ENCODE measurements at regions not wholly inside any gene's neighbourhood (a gene's known extent, or its start where the extent isn't known, plus 50 kb on each side); places are given as distances from the start of the nearest gene placed in this dataset.

- TF ChIP-seq CTCF (conservative IDR thresholded peaks at IDR 0.05; ENCODE audit: low read depth, low read length), result no peak
- TF ChIP-seq EZH2 (IDR thresholded peaks at IDR 0.05; ENCODE audit: borderline replicate concordance, low read depth, low read length, poor library complexity, severe bottlenecking), result no peak
Observed at GRCh38 chr21:32181457-32181856, 97.4 kb downstream of the MIS18A start.

Data from A673 (cell line).